Spinal cord (tissue), 9 donors: ENCODE measurements at regions not wholly inside any gene's neighbourhood (a gene's known extent, or its start where the extent isn't known, plus 50 kb on each side); places are given as distances from the start of the nearest gene placed in this dataset.
A peak's percentile ranks its signal among the peaks of the same experiment; 100 is the strongest.

Source experiments
- DNase-seq, 6 donors: peaks; one replicate each; pipeline versions ENCODE4 v3.0.0 to v3.0.0-alpha.2; 2013 to 2015; ENCODE audit warnings: low spot score in 6 of 6, low read depth in 4 of 6
- H3K27ac ChIP-seq: one replicate; pipeline ENCODE4 v1.5.1; 2013; ENCODE audit warnings: low read depth, low read length, control low read depth
- H3K27me3 ChIP-seq: one replicate; pipeline ENCODE4 v1.6.1; 2013; ENCODE audit warnings: low read length; ENCODE audit not compliant: control insufficient read depth, insufficient read depth
- H3K36me3 ChIP-seq: one replicate; pipeline ENCODE4 v1.6.1; 2013; ENCODE audit warnings: low read length; ENCODE audit not compliant: control insufficient read depth, insufficient read depth
- H3K4me1 ChIP-seq: one replicate; pipeline ENCODE4 v1.6.1; 2013; ENCODE audit warnings: low read length; ENCODE audit not compliant: control insufficient read depth, insufficient read depth
- H3K4me3 ChIP-seq: one replicate; pipeline ENCODE4 v1.5.1; 2013; ENCODE audit warnings: low read depth, low read length, control low read depth
- H3K9me3 ChIP-seq: one replicate; pipeline ENCODE4 v1.6.1; 2013; ENCODE audit warnings: low read length; ENCODE audit not compliant: control insufficient read depth, insufficient read depth
- WGBS: methylation state at CpG from one replicate; pipeline ENCODE4 v1.1.5; 2013; ENCODE audit warnings: missing lambda C conversion rate; ENCODE audit not compliant: insufficient coverage; 5-methylcytosine and 5-hydroxymethylcytosine counted together
- donor health status: healthy.

DNA sequence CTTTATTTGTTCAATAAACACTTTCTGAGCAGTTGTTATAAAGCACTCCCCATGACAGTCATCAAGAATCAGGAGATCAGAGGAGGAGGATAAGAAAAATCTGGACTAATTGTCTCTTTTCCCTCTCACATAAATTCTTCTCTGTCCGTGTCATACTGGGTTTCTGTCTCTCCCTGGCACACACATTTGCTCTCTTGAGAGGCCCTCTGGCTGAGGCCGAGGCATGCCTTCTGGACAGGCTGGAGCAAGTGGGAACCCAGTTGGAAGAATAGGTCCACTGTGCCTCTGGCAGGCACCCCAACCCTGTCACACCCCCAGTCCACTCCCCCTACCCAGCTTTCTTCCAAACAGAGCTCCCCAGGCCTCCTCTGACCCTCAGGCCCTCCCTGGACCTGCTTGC lies 315.8 kb downstream of the UACA start:
- H3K4me3 ChIP-seq: no peak overlapping the region
- peak in 1 of 6 donors; percentile 56 for DNase-seq
- peaks cover 18% of the 10 kb centered on the region for H3K4me1 ChIP-seq
- H3K27me3 ChIP-seq: peaks cover 17% of the 10 kb centered on the region
- 22% methylated on average over 2 of the region's 2 CpGs for WGBS
- H3K9me3 ChIP-seq: no peaks in the 10 kb centered on the region
- H3K27ac ChIP-seq: peak overlapping the region; percentile 75
- no peaks in the 10 kb centered on the region for H3K36me3 ChIP-seq

DNA sequence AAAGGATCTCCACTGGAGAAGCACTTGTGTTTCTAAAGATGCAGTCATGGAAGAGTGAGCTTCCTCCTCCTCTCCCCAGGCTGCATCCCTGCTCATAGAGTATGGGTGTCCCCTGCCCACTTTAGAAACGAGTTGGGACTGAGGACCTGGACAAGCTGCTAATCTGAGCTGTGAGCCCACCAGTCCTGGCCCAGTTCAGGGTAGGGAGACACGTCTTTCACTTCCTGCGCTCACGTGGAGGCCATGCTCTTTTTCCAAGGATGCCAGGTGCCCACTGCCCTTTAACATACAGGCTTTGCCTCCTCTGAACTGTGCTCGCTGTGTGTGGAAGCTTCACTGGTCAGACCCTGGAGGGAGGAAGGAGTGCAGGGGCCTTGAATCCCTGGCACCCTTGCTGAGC lies 316.3 kb downstream of the UACA start:
- Histone ChIP-seq H3K36me3 (no peaks in the 10 kb centered on the region), H3K9me3 (no peaks in the 10 kb centered on the region), H3K4me1 (peaks cover 18% of the 10 kb centered on the region), H3K27ac (no peak overlapping the region), H3K27me3 (peaks cover 14% of the 10 kb centered on the region), H3K4me3 (no peak overlapping the region)
- DNase-seq: no peak
- 69% methylated on average over 5 of the region's 5 CpGs for WGBS

DNA sequence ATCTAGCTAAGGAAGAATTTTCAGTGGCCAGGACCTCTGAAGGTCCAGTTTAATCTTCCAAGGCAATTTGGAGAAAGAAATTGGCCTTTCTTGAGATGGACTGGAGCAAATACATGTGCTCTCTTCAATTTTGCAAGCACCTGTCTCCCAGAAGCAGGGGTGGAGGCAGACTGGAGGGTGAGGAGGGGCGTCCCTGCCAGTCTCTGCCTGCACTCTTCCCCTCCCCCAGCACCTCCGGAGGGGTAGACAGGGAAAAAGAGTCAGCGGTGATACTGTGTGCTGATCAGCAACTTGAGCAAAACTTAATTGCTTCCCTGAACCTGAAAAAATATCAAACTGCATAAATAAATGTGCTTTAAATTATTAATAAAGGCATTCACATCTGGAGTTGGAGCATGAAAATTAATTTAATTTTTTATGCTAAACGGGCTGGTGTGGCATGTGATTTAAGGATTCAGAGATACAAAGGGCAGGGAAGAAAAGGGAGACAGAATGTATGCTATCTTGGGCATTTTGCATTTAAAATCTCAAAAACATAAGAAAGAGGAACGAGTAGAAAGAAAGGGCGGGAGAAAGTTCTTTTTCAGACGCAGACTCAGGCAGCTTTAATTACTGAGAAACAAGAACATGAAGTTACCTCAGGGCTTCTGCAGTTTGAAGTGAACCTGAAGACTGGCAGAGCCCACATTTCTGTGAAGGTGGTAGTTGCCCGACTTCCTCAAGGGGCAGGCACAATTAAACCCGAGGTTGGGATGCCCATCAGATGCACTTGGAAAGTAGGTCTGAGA lies 319.7 kb downstream of the UACA start:
- peak in 1 of 6 donors; percentile 13 for DNase-seq
- peaks cover 18% of the 10 kb centered on the region for H3K4me1 ChIP-seq
- no peaks in the 10 kb centered on the region for H3K36me3 ChIP-seq
- no peak overlapping the region for H3K4me3 ChIP-seq
- H3K27me3 ChIP-seq: peaks cover 14% of the 10 kb centered on the region
- no peaks in the 10 kb centered on the region for H3K9me3 ChIP-seq
- WGBS: 64% methylated on average over 6 of the region's 9 CpGs
- no peak overlapping the region for H3K27ac ChIP-seq

DNA sequence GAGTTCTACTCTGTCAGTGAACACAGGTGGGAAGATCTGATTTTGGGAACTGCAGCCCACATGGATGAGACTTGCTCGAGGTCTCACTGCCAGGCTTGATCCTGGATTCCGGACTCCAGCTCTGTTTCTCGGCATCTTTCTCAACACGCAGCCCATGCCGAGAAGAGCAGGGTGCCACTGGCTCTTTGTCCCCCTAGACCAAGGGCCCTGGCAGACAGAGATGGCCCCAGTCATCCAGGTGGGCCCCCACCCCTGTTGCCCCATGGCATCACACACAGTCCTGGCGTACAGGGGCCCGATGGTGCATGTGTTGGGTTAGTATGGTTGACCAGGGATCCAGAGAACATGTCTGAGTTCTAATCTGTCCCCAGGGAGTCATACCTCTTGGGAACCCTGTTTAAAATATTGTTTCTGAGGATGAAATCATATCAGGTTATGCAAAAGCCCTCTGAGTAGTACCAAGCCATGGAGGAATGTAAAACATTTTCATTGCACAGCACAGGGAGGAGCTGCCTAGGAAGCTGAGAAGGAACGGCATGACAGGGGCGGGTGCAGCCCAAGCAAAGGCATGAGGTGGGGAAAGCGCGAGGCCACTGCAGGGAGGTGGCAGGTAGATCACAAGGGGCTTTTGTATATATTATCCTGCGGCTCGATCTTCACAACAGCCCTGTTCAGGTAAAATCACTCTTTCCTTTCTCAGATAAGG lies 320.6 kb downstream of the UACA start:
- Histone ChIP-seq H3K27ac (no peak overlapping the region), H3K9me3 (no peaks in the 10 kb centered on the region), H3K4me3 (no peak overlapping the region), H3K36me3 (no peaks in the 10 kb centered on the region), H3K27me3 (peaks cover 7% of the 10 kb centered on the region), H3K4me1 (peaks cover 9% of the 10 kb centered on the region)
- DNase-seq: no peak
- WGBS: 90% methylated on average over 10 of the region's 13 CpGs

DNA sequence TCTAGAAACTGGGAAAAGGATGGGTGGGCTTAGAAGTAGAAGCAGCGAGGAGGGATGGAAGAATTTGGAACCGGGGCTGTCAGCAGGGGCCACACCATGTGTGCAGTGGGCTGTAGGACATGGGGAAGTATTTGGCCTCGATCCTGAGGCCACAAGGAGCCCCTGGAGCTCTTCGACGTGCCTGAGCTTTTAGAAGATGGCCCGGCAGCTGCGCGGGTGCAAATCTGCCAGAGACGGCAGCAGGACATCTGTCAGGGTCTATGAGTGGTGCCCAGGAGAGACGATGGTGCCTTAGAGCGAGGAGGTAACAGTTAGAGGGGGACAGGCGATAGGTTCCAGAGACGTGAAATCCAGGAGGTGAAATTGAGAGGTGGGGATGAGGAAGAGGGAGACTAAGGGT lies 321.1 kb downstream of the UACA start:
- WGBS: 86% methylated on average over 12 of the region's 13 CpGs
- Histone ChIP-seq H3K27ac (no peak overlapping the region), H3K4me3 (no peak overlapping the region), H3K36me3 (no peaks in the 10 kb centered on the region), H3K27me3 (peaks cover 7% of the 10 kb centered on the region), H3K4me1 (peaks cover 3% of the 10 kb centered on the region), H3K9me3 (no peaks in the 10 kb centered on the region)
- DNase-seq: no peak

DNA sequence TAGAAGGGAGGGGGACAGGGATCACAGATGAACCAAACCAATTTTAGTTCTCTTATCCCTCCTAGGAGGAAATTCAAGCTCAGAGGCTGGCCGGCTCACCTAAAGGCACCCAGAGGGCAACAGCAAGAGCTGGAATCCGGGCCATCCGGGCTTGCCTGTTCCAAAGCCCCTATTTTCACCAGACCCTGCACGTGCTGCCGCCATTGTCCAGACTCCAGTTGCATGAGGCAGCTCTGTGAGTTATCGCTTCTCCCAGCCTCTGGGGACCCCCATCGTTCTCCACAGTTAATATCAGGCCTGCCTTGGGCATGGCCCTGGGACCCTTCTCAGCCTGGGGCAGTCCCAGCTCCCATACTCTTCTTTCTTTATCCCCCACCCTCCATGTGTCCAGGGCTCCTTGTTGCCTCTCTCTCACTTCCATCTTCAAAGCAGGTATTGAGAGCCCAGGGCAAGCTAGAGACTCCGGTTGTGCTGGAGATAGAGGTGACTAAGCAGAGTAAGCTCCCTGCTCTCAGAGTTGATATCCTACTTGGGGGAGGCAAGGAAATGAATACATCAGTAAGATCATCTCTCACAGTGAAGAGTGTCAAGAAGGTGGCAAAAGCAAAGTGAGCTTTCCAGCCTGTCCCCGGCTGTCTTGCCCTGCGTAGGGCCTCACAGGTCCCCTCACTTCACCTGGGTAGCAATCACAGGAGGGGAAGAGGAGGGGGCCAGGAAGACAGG lies 322.8 kb downstream of the UACA start:
- no peaks in the 10 kb centered on the region for H3K9me3 ChIP-seq
- DNase-seq: no peak
- peaks cover 7% of the 10 kb centered on the region for H3K27me3 ChIP-seq
- H3K27ac ChIP-seq: no peak overlapping the region
- H3K4me1 ChIP-seq: no peaks in the 10 kb centered on the region
- no peaks in the 10 kb centered on the region for H3K36me3 ChIP-seq
- H3K4me3 ChIP-seq: no peak overlapping the region
- WGBS: 77% methylated on average over 9 of the region's 10 CpGs

DNA sequence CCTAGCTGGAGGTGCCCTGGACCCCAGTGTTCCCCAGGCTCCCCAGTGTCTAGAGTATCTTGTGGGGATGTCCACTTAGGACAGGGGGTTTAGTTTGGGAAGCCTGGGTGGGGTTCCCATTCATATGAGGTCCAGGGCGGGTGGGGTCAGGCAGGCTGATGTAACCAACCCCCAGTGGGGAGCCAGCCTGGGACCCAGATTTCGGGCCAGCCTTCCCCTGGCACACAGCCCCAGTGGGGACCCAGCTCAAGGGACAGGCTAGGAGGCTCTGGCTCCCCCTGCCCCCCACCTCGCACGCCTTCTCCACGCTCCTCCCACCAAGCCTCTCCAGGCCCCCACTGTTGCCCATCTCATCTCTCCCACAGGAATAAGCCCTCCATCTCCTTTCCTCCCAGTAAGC lies 323.5 kb downstream of the UACA start:
- DNase-seq: no peak
- Histone ChIP-seq H3K27me3 (peaks cover 10% of the 10 kb centered on the region), H3K4me1 (peaks cover 6% of the 10 kb centered on the region), H3K9me3 (no peaks in the 10 kb centered on the region), H3K27ac (no peak overlapping the region), H3K4me3 (no peak overlapping the region), H3K36me3 (no peaks in the 10 kb centered on the region)
- WGBS: 93% methylated on average over 5 of the region's 5 CpGs

DNA sequence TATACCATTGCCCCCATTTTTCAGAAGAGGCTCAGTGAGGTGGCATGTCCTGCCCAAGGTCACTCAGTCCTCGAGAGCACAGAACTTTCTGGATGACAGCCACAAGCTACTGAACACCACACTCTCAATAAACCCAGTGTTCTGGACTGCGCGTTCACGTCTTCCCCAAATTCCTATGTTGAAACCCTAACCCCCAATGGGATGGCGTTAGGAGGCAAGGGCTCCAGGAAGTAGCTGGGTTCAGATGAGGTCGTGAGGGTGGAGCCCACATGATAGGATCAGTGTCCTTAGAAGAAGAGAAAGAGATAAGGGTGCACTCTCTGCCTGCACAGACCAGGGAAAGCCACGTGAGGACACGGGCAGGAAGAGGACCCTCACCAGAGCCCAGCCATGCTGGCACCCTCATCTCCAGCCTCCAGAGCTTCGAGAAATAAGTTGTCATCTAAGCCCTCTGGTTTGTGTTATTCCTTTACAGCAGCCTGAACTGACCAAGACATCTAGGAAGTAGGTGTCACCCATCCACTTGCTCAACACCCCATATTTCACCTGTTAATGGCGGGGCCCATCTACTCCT lies 324.0 kb downstream of the UACA start:
- 94% methylated on average over 6 of the region's 10 CpGs for WGBS
- DNase-seq: no peak
- H3K27ac ChIP-seq: no peak overlapping the region
- peaks cover 10% of the 10 kb centered on the region for H3K27me3 ChIP-seq
- H3K9me3 ChIP-seq: no peaks in the 10 kb centered on the region
- peaks cover 9% of the 10 kb centered on the region for H3K4me1 ChIP-seq
- no peaks in the 10 kb centered on the region for H3K36me3 ChIP-seq
- no peak overlapping the region for H3K4me3 ChIP-seq

DNA sequence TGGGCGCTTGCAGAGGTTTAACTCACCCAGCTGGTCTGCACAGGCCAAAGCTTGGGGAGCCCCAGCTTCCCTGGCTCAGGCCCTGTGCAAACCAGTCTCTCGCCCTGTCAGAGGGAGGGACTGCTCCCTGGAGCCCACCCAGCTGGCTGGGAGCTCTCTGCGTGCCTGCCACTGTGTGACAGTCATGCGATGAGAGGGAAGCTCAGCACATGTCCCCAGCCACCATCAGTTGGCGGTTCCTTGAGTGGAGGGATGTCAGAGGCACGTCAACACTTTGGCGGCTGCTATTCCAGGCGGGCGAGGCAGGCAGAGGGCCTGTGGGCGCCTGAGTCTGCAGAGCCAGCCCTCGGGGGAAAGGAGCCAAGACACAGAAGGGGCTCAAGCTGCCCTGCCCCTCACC lies 324.6 kb downstream of the UACA start:
- Histone ChIP-seq H3K36me3 (no peaks in the 10 kb centered on the region), H3K4me1 (peaks cover 14% of the 10 kb centered on the region), H3K9me3 (no peaks in the 10 kb centered on the region), H3K27ac (no peak overlapping the region), H3K4me3 (no peak overlapping the region), H3K27me3 (peaks cover 10% of the 10 kb centered on the region)
- 79% methylated on average over 11 of the region's 11 CpGs for WGBS
- peak in 1 of 6 donors; percentile 92 for DNase-seq
